Neural cell (in vitro differentiated cells): ENCODE measurements at regions not wholly inside any gene's neighbourhood (a gene's known extent, or its start where the extent isn't known, plus 50 kb on each side); places are given as distances from the start of the nearest gene placed in this dataset.

Source experiments
- H2AFZ ChIP-seq: fragments of 200-600, 300-800 bp; sonication (generic), shearing (Covaris generic); 2 replicates; pipeline ENCODE4 v1.6.0; 2014; ENCODE audit warnings: low read depth, mild to moderate bottlenecking, antibody characterized with exemption, low read length, moderate library complexity
- H3F3A ChIP-seq: fragments of 200-600 bp; shearing (Covaris generic); 2 replicates; pipeline ENCODE4 v1.6.1; 2016; ENCODE audit warnings: mild to moderate bottlenecking, moderate library complexity, mixed read lengths, antibody characterized with exemption, low read length; ENCODE audit not compliant: insufficient read depth, poor library complexity, severe bottlenecking
- H3K27ac ChIP-seq: fragments of 200-600, 300-800 bp; sonication (generic), shearing (Covaris generic); 2 replicates; pipeline ENCODE4 v1.5.1; 2014; ENCODE audit warnings: mild to moderate bottlenecking, low read length, moderate library complexity
- H3K27me3 ChIP-seq: fragments of 300-800, 200-600 bp; sonication (generic), shearing (Covaris generic); 2 replicates; pipeline ENCODE4 v1.6.0; 2014; ENCODE audit warnings: mild to moderate bottlenecking, low read depth, low read length, moderate library complexity; ENCODE audit not compliant: insufficient read depth
- H3K36me3 ChIP-seq: fragments of 300-800, 200-600 bp; sonication (generic), shearing (Covaris generic); 2 replicates; pipeline ENCODE4 v1.5.1; 2014; ENCODE audit warnings: mild to moderate bottlenecking, antibody characterized with exemption, low read length, moderate library complexity; ENCODE audit not compliant: insufficient read depth
- H3K4me2 ChIP-seq: fragments of 300-800, 200-600 bp; sonication (generic), shearing (Covaris generic); 2 replicates; pipeline ENCODE4 v1.6.0; 2014; ENCODE audit warnings: mild to moderate bottlenecking, low read length
- H3K4me3 ChIP-seq: fragments of 300-800, 200-600 bp; sonication (generic), shearing (Covaris generic); 2 replicates; pipeline ENCODE4 v1.5.1; 2014; ENCODE audit warnings: mild to moderate bottlenecking, low read length, moderate library complexity
- H3K79me2 ChIP-seq: fragments of 200-600 bp; shearing (Covaris generic); replicated peaks from 2 replicates; pipeline ENCODE4 v1.6.0; 2014; ENCODE audit warnings: mild to moderate bottlenecking, low read length, moderate library complexity; ENCODE audit not compliant: insufficient read depth
- H3K9ac ChIP-seq: fragments of 300-800, 200-600 bp; sonication (generic), shearing (Covaris generic); 2 replicates; pipeline ENCODE4 v1.6.1; 2016; ENCODE audit warnings: mild to moderate bottlenecking, low read length, mixed read lengths
- H3K9me2 ChIP-seq: fragments of 200-600 bp; shearing (Covaris generic); 2 replicates; pipeline ENCODE4 v1.6.1; 2016; ENCODE audit warnings: mild to moderate bottlenecking, low read length, mixed read lengths; ENCODE audit not compliant: insufficient read depth
- H3K9me3 ChIP-seq: fragments of 200-600, 300-800 bp; sonication (generic), shearing (Covaris generic); 2 replicates; pipeline ENCODE4 v1.6.1; 2016; ENCODE audit warnings: mild to moderate bottlenecking, mixed run types, low read length, moderate library complexity, mixed read lengths
- H4K20me1 ChIP-seq: fragments of 200-600 bp; shearing (Covaris generic); 2 replicates; pipeline ENCODE4 v1.6.1; 2016; ENCODE audit warnings: mild to moderate bottlenecking, mixed run types; ENCODE audit not compliant: insufficient read depth
- CTCF ChIP-seq: fragments of 450-650 bp; IDR thresholded peaks from 2 replicates; pipeline ENCODE4 v1.5.1; 2014; ENCODE audit warnings: antibody characterized with exemption, mild to moderate bottlenecking, moderate library complexity; ENCODE audit not compliant: poor library complexity, severe bottlenecking
- EP300 ChIP-seq: fragments of 450-650 bp; conservative IDR thresholded peaks from 2 replicates; pipeline ENCODE4 v1.6.1; 2014; ENCODE audit warnings: antibody characterized with exemption, mild to moderate bottlenecking, moderate library complexity; ENCODE audit not compliant: poor library complexity, severe bottlenecking
- EZH2 ChIP-seq: fragments of 200-600, 300-800 bp; shearing (Covaris generic), sonication (generic); IDR thresholded peaks from 2 replicates; pipeline ENCODE4 v1.6.1; 2014; ENCODE audit warnings: antibody characterized with exemption, low read length, borderline replicate concordance, mild to moderate bottlenecking; ENCODE audit not compliant: insufficient read depth, poor library complexity, severe bottlenecking
- MXI1 ChIP-seq: fragments of 450-650 bp; conservative IDR thresholded peaks from 2 replicates; pipeline ENCODE4 v1.6.1; 2014; ENCODE audit warnings: antibody characterized with exemption, mild to moderate bottlenecking; ENCODE audit not compliant: poor library complexity, severe bottlenecking
- POLR2AphosphoS5 ChIP-seq: IDR thresholded peaks from 2 replicates; pipeline ENCODE4 v1.6.1; 2012
- RAD21 ChIP-seq: fragments of 450-650 bp; conservative IDR thresholded peaks from 2 replicates; pipeline ENCODE4 v1.6.1; 2014; ENCODE audit warnings: antibody characterized with exemption, mild to moderate bottlenecking, moderate library complexity
- REST ChIP-seq: IDR thresholded peaks from 2 replicates; pipeline ENCODE4 v1.6.1; 2012; ENCODE audit warnings: borderline replicate concordance
- SMC3 ChIP-seq: fragments of 450-650 bp; conservative IDR thresholded peaks from 2 replicates; pipeline ENCODE4 v1.6.1; 2014; ENCODE audit warnings: antibody characterized with exemption, mild to moderate bottlenecking, moderate library complexity; ENCODE audit not compliant: poor library complexity
- TAF1 ChIP-seq: IDR thresholded peaks from 2 replicates; pipeline ENCODE4 v1.6.1; 2012; ENCODE audit warnings: low read depth

DNA sequence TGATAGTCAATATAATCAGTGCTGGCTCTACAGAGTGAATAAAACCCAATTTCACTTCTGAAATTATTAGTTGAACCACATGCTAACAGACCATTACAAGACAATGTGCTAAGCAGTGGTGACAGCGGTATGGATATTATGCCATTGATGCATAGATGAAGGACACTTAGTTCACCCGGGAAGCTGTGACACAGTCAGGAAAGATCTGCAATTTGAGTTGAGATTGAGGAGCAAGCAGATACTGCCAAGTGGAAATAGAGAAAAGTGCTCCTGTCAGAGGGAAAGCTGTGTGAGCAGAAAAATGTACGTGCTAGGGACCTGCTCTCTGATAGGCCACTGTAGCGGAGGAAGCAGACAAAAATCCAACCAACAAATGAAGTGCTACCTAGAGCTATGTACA lies 529.5 kb upstream of the CDH2 start:
- no peaks in the 10 kb centered on the region for H4K20me1 ChIP-seq
- H3K4me3 ChIP-seq = no peak overlapping the region
- H3K27ac ChIP-seq = peak overlapping the region; percentile 32
- no peak overlapping the region for H2AFZ ChIP-seq
- H3K27me3 ChIP-seq = no peaks in the 10 kb centered on the region
- H3F3A ChIP-seq = peaks cover 3% of the 10 kb centered on the region
- H3K9ac ChIP-seq = no peak overlapping the region
- H3K36me3 ChIP-seq = no peaks in the 10 kb centered on the region
- no peaks in the 10 kb centered on the region for H3K79me2 ChIP-seq
- no peak overlapping the region for H3K4me2 ChIP-seq
- no peaks in the 10 kb centered on the region for H3K9me2 ChIP-seq
- TF ChIP-seq REST (peak; percentile 53), SMC3 (no peak), RAD21 (no peak), POLR2AphosphoS5 (peak; percentile 69), CTCF (peak; percentile 17), MXI1 (no peak), EZH2 (no peak), TAF1 (no peak), EP300 (peak; percentile 82)
- no peaks in the 10 kb centered on the region for H3K9me3 ChIP-seq

- H3K79me2 ChIP-seq = no peaks in the 10 kb centered on the region
- H3K9me3 ChIP-seq = no peaks in the 10 kb centered on the region
- no peak overlapping the region for H2AFZ ChIP-seq
- TF ChIP-seq REST (no peak), RAD21 (no peak), MXI1 (no peak), EP300 (no peak), POLR2AphosphoS5 (no peak), SMC3 (no peak), TAF1 (no peak), CTCF (no peak), EZH2 (no peak)
- no peaks in the 10 kb centered on the region for H3K9me2 ChIP-seq
- H4K20me1 ChIP-seq = no peaks in the 10 kb centered on the region
- no peaks in the 10 kb centered on the region for H3K27me3 ChIP-seq
- no peak overlapping the region for H3K4me2 ChIP-seq
- no peak overlapping the region for H3K9ac ChIP-seq
- H3K4me3 ChIP-seq = no peak overlapping the region
- H3K27ac ChIP-seq = peak overlapping the region; percentile 32
- H3K36me3 ChIP-seq = no peaks in the 10 kb centered on the region
- H3F3A ChIP-seq = peaks cover 3% of the 10 kb centered on the region
Measured at GRCh38 chr18:28705482-28705881, 528.6 kb upstream of the CDH2 start.
